ENCODE measurements at regions not wholly inside any gene's neighbourhood (a gene's known extent, or its start where the extent isn't known, plus 50 kb on each side); places are given as distances from the start of the nearest gene placed in this dataset.

DNA sequence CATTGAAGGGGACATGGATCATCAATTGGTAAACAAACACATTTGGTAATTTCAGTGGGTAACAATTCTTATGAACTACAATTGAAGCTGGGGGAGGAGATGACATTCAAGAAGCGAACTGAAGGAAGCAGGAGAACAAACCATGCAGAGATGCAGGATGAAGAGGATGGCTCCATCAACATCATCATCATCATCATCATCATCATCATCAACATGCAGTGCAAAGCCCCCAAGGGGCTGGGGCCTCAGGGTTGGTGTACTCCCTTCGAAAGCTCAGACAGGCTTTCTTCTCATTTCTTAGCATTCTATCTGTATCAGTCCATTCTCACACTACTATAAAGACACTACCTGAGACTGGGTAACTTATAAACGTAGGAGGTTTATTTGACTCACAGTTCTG is 105.8 kb downstream of the DUSP10 start:
- no peak overlapping the region for H3K27ac Mint-ChIP-seq (ENCODE audit: unreplicated experiment)
- Histone ChIP-seq H3K4me3 (ENCODE audit: low read depth, low read length) (no peak overlapping the region), H3K36me3 (ENCODE audit: control insufficient read depth, insufficient read depth, low read length) (no peaks in the 10 kb centered on the region), H3K27me3 (replicated peaks; ENCODE audit: control insufficient read depth, insufficient read depth, low read length) (no peaks in the 10 kb centered on the region), H3K4me1 (no peaks in the 10 kb centered on the region), H3K9me3 (no peaks in the 10 kb centered on the region)
- BruUV-seq (replicated peaks): no TSS peak
- H3K27me3 Mint-ChIP-seq (ENCODE audit: insufficient read depth, unreplicated experiment): no peaks in the 10 kb centered on the region
- H3K9me3 Mint-ChIP-seq (ENCODE audit: unreplicated experiment): no peaks in the 10 kb centered on the region
- CTCF ChIA-PET: no interaction called here
- no peak overlapping the region for H3K4me3 Mint-ChIP-seq (ENCODE audit: unreplicated experiment)
- no peaks in the 10 kb centered on the region for H3K36me3 Mint-ChIP-seq (ENCODE audit: insufficient read depth, unreplicated experiment)
- DNase-seq: no peak
- POLR2A ChIA-PET: no interaction called here
- intact Hi-C loops (cut with micrococcal nuclease; ENCODE audit: unreplicated experiment): no loop called here
- TF ChIP-seq CTCF (IDR thresholded peaks at IDR 0.05; ENCODE audit: insufficient read depth in 1 of 2, low read depth in 1 of 2, low read length in 1 of 2, severe bottlenecking in 1 of 2, unreplicated experiment in 1 of 2): no peak
- no peaks in the 10 kb centered on the region for H3K4me1 Mint-ChIP-seq (ENCODE audit: low read depth, unreplicated experiment)

- no peaks in the 10 kb centered on the region for H3K27me3 Mint-ChIP-seq (ENCODE audit: insufficient read depth, unreplicated experiment)
- Histone ChIP-seq H3K36me3 (ENCODE audit: control insufficient read depth, insufficient read depth, low read length) (no peaks in the 10 kb centered on the region), H3K9me3 (no peaks in the 10 kb centered on the region), H3K4me3 (ENCODE audit: low read depth, low read length) (no peak overlapping the region), H3K27me3 (replicated peaks; ENCODE audit: control insufficient read depth, insufficient read depth, low read length) (no peaks in the 10 kb centered on the region), H3K4me1 (no peaks in the 10 kb centered on the region)
- H3K27ac Mint-ChIP-seq (ENCODE audit: unreplicated experiment): no peak overlapping the region
- no peak overlapping the region for H3K4me3 Mint-ChIP-seq (ENCODE audit: unreplicated experiment)
- intact Hi-C loops (cut with micrococcal nuclease; ENCODE audit: unreplicated experiment): no loop called here
- DNase-seq: no peak
- H3K36me3 Mint-ChIP-seq (ENCODE audit: insufficient read depth, unreplicated experiment): no peaks in the 10 kb centered on the region
- TF ChIP-seq CTCF (IDR thresholded peaks at IDR 0.05; ENCODE audit: insufficient read depth in 1 of 2, low read depth in 1 of 2, low read length in 1 of 2, severe bottlenecking in 1 of 2, unreplicated experiment in 1 of 2): no peak
- no TSS peak for BruUV-seq (replicated peaks)
- H3K4me1 Mint-ChIP-seq (ENCODE audit: low read depth, unreplicated experiment): no peaks in the 10 kb centered on the region
- H3K9me3 Mint-ChIP-seq (ENCODE audit: unreplicated experiment): no peaks in the 10 kb centered on the region
- ChIA-PET CTCF (no interaction called here), POLR2A (interaction anchor here (0.6 kb wide), 1 partner anchor 64 kb away, joined by 3 read pairs; no protein-coding TSS in a partner anchor)
These were observed 104.9 kb downstream of the DUSP10 start for GRCh38 chr1:221636967-221637366.

DNA sequence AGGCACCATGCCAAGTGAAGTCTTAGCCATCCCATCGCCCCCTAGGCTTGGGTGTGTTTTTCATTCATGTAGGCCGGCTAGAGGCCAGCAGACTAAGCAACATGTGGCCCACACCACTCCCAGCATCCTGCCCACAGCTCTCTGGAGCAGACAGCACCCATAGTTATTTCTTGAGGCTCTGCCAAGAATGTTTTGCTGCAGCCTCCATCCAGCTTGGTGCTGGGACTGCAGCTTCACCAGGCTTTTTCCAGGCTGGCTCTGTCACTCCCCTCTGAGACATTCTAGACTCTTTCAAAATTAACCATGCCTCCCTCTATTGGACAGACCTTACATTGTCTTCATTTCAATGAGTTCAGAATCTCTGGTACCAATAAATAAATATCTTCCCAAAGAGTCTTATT is 104.2 kb downstream of the DUSP10 start:
- no peaks in the 10 kb centered on the region for H3K36me3 Mint-ChIP-seq (ENCODE audit: insufficient read depth, unreplicated experiment)
- H3K4me3 Mint-ChIP-seq (ENCODE audit: unreplicated experiment): no peak overlapping the region
- H3K4me1 Mint-ChIP-seq (ENCODE audit: low read depth, unreplicated experiment): no peaks in the 10 kb centered on the region
- ChIA-PET POLR2A (no interaction called here), CTCF (no interaction called here)
- intact Hi-C loops (cut with micrococcal nuclease; ENCODE audit: unreplicated experiment): no loop called here
- H3K36me3 ChIP-seq (ENCODE audit: control insufficient read depth, insufficient read depth, low read length): no peaks in the 10 kb centered on the region
- H3K9me3 ChIP-seq: no peaks in the 10 kb centered on the region
- BruUV-seq (replicated peaks): no TSS peak
- no peak overlapping the region for H3K27ac Mint-ChIP-seq (ENCODE audit: unreplicated experiment)
- no peaks in the 10 kb centered on the region for H3K4me1 ChIP-seq
- H3K4me3 ChIP-seq (ENCODE audit: low read depth, low read length): no peak overlapping the region
- no peaks in the 10 kb centered on the region for H3K27me3 ChIP-seq (replicated peaks; ENCODE audit: control insufficient read depth, insufficient read depth, low read length)
- H3K9me3 Mint-ChIP-seq (ENCODE audit: unreplicated experiment): no peaks in the 10 kb centered on the region
- DNase-seq: no peak
- H3K27me3 Mint-ChIP-seq (ENCODE audit: insufficient read depth, unreplicated experiment): no peaks in the 10 kb centered on the region
- TF ChIP-seq CTCF (IDR thresholded peaks at IDR 0.05; ENCODE audit: insufficient read depth in 1 of 2, low read depth in 1 of 2, low read length in 1 of 2, severe bottlenecking in 1 of 2, unreplicated experiment in 1 of 2): no peak

Measured in Caco-2 (cell line).